RWPE2 (cell line): ENCODE measurements at regions not wholly inside any gene's neighbourhood (a gene's known extent, or its start where the extent isn't known, plus 50 kb on each side); places are given as distances from the start of the nearest gene placed in this dataset.
"Not testable (repeated sequence)": the region's sequence is repeated elsewhere in the genome, so short reads cannot be mapped to it uniquely, and the experiment has no call there.

Experiments
- ATAC-seq: fragments of 200-7000 bp; cut with Tn5 transposase; 3 replicates; pipeline ENCODE4 v1.9.1; 2021; ENCODE audit warnings: low read depth
- DNase-seq: peaks from one replicate; pipeline ENCODE4 v3.0.0-alpha.2; 2020; ENCODE audit warnings: low spot score
- H3K27ac ChIP-seq: fragments of 450-650 bp; 2 replicates; pipeline ENCODE4 v1.5.1; 2017; ENCODE audit warnings: mild to moderate bottlenecking; ENCODE audit not compliant: poor library complexity, severe bottlenecking
- H3K27me3 ChIP-seq: fragments of 250-450 bp; sonication (Bioruptor Pico); 2 replicates; pipeline ENCODE4 v1.5.1; 2021; ENCODE audit warnings: mild to moderate bottlenecking, moderate library complexity; ENCODE audit not compliant: insufficient read depth, poor library complexity, severe bottlenecking
- H3K36me3 ChIP-seq: fragments of 250-450 bp; sonication (Bioruptor Pico); 2 replicates; pipeline ENCODE4 v1.5.1; 2020; ENCODE audit warnings: low read depth, mild to moderate bottlenecking, moderate library complexity
- H3K4me1 ChIP-seq: fragments of 250-450 bp; sonication (Bioruptor Pico); 2 replicates; pipeline ENCODE4 v1.5.1; 2021; ENCODE audit warnings: mild to moderate bottlenecking, moderate library complexity; ENCODE audit not compliant: insufficient read depth, poor library complexity, severe bottlenecking
- H3K4me3 ChIP-seq: fragments of 250-450 bp; sonication (Bioruptor Pico); 2 replicates; pipeline ENCODE4 v1.5.1; 2021; ENCODE audit warnings: mild to moderate bottlenecking, moderate library complexity; ENCODE audit not compliant: severe bottlenecking
- H3K9me3 ChIP-seq: fragments of 250-450 bp; sonication (Bioruptor Pico); 2 replicates; pipeline ENCODE4 v1.5.1; 2021; ENCODE audit warnings: mild to moderate bottlenecking, moderate library complexity; ENCODE audit not compliant: severe bottlenecking
- TF ChIP-seq, protein P1 (sequence below): fragments of 450-650 bp; IDR thresholded peaks from one replicate; pipeline ENCODE4 v1.5.1; 2017; ENCODE audit warnings: mild to moderate bottlenecking, moderate library complexity; ENCODE audit not compliant: poor library complexity, severe bottlenecking

DNA sequence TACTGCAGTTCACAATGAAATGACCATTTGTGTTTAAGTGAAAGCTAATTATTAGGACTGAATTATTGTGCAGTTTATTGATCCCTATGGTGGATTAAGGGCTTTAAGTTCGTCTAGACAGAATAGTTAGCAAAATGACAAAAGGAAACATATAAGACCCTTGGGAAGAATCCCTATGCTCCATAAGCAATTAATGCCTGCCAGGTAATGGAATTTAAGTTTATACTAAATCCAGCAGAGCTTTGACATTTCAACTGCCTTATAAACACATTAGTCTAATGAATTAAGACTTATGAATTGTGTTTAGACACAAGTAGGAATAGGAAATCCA, 640.0 kb upstream of the ARRDC3 start:
- DNase-seq (no peak), ATAC-seq (no peak)
- TF ChIP-seq, protein P1, sequence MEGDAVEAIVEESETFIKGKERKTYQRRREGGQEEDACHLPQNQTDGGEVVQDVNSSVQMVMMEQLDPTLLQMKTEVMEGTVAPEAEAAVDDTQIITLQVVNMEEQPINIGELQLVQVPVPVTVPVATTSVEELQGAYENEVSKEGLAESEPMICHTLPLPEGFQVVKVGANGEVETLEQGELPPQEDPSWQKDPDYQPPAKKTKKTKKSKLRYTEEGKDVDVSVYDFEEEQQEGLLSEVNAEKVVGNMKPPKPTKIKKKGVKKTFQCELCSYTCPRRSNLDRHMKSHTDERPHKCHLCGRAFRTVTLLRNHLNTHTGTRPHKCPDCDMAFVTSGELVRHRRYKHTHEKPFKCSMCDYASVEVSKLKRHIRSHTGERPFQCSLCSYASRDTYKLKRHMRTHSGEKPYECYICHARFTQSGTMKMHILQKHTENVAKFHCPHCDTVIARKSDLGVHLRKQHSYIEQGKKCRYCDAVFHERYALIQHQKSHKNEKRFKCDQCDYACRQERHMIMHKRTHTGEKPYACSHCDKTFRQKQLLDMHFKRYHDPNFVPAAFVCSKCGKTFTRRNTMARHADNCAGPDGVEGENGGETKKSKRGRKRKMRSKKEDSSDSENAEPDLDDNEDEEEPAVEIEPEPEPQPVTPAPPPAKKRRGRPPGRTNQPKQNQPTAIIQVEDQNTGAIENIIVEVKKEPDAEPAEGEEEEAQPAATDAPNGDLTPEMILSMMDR = no peak
- H3K4me3 ChIP-seq = no peak overlapping the region
- H3K27me3 ChIP-seq = no peaks in the 10 kb centered on the region
- H3K4me1 ChIP-seq = peaks cover 22% of the 10 kb centered on the region
- no peak overlapping the region for H3K27ac ChIP-seq
- no peaks in the 10 kb centered on the region for H3K9me3 ChIP-seq
- no peaks in the 10 kb centered on the region for H3K36me3 ChIP-seq

DNA sequence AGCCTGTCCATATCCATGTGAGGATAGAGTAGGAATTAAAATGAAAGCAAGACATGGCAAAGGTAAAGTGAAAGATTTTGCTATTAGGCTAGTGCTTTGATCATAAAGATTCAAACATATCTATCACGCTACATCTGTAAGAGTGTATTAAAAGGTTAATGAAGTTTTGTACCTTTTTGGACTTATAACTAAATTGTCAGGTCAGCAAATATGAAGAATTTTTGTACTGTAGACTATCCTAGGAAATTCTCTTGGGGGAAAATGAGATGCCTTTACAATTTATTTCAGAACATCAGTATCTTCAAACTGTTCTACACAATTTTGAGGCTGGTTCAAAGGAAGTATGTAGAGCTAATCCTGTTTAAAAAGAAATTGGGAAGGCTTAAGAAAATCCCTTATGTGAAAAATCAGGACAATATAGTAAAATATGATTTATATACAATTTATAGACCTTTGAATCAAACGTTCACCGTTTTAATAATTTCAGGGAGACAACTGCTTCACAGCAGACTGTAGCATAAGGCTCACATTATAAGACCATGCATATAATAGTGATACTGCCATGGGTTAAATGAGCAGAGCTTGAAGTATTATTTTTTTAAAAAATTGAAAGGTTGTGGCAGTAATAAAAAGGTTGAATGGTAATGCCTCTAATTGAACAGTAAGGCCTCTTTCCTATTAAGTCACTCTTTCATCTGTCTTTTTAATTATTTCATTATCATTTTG, 639.5 kb upstream of the ARRDC3 start:
- TF ChIP-seq, protein P1 = no peak
- Histone ChIP-seq H3K27me3 (no peaks in the 10 kb centered on the region), H3K4me3 (no peak overlapping the region), H3K4me1 (peaks cover 25% of the 10 kb centered on the region), H3K36me3 (no peaks in the 10 kb centered on the region), H3K9me3 (no peaks in the 10 kb centered on the region), H3K27ac (no peak overlapping the region)
- ATAC-seq (no peak), DNase-seq (no peak)

DNA sequence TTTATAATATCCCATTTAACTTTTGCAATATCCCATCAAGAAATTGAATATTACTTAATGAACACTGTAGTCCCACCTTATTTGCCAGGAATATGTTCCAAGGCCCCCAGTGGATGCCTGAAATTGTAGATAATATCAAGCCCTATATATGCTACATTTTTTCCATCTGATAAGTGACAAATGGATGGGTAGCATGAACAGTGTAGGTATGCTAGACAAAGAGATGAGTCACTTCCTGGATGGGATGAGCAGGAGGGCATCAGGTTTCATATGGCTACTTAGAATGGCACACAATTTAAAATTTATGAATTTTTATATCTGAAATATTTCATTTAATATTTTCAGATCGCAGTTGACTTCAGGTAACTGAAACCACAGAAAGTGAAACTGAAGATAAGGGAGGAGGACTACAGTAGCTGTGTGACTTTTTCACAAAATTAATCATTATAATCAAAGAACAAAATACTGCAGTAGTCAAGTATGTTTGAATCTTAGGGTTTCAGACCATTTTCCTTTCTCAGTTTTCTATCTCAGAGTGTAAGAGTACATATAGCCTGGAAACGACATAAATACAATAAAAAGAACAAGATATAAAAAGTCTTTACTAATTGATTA, 636.4 kb upstream of the ARRDC3 start:
- no peak for DNase-seq
- H3K27ac ChIP-seq = peak overlapping the region; percentile 90
- TF ChIP-seq, protein P1 = no peak
- peaks cover 36% of the 10 kb centered on the region for H3K4me1 ChIP-seq
- no peaks in the 10 kb centered on the region for H3K27me3 ChIP-seq
- ATAC-seq = peak; percentile 89
- H3K36me3 ChIP-seq = no peaks in the 10 kb centered on the region
- no peak overlapping the region for H3K4me3 ChIP-seq
- no peaks in the 10 kb centered on the region for H3K9me3 ChIP-seq

DNA sequence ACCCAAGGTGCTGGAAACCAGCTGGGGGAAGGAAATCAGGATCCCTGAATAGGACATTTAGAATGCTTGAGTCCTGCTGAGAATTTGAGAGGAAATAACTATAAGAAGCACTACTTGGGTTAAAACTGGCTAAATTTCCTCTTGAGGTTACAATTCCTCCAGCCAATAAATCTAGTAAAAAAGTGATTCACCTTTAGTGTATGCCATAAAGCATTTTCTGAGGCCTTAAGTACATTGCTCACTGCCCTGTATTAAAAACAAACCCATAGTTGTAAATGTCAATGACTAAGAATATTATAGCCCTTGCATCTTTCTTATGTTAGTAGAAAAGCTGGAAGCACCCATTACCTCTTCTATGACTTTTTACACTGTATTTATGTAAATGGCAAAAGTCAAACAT, 634.7 kb upstream of the ARRDC3 start:
- peak overlapping the region; percentile 90 for H3K27ac ChIP-seq
- no peaks in the 10 kb centered on the region for H3K36me3 ChIP-seq
- H3K27me3 ChIP-seq = no peaks in the 10 kb centered on the region
- H3K4me1 ChIP-seq = peaks cover 36% of the 10 kb centered on the region
- peak; percentile 95 for ATAC-seq
- H3K9me3 ChIP-seq = no peaks in the 10 kb centered on the region
- no peak overlapping the region for H3K4me3 ChIP-seq
- TF ChIP-seq, protein P1 = no peak
- no peak for DNase-seq

DNA sequence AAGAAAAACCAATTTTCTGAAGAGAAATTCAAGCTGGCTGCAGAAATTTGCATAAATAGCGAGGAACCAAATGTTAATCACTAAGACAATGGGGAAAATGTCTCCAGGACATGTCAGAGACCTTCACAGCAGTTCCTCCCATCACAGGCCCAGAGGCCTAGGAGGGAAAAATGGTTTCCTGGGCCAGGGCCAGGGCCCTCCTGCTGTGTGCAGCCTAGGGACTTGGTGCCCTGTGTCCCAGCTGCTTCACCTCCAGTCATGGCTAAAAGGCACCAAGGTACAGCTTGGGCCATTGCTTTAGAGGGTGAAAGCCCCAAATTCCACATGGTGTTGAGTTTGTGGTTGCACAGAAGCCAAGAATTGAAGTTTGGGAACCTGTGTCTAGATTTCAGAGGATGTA, 628.7 kb upstream of the ARRDC3 start:
- H3K36me3 ChIP-seq, H3K27me3 ChIP-seq, H3K4me1 ChIP-seq, DNase-seq, H3K9me3 ChIP-seq, H3K4me3 ChIP-seq, H3K27ac ChIP-seq, ATAC-seq: not testable (repeated sequence)
